ENCODE measurements at regions not wholly inside any gene's neighbourhood (a gene's known extent, or its start where the extent isn't known, plus 50 kb on each side); places are given as distances from the start of the nearest gene placed in this dataset.

GRCh38 chr12:19572920-19573558 is 133.7 kb downstream of the AEBP2 start:
- no peaks in the 10 kb centered on the region for H3K36me3 ChIP-seq (ENCODE audit: insufficient read depth, low read length)

GRCh38 chr12:19573866-19574265 is 134.6 kb downstream of the AEBP2 start:
- peaks cover 16% of the 10 kb centered on the region for H3K4me1 ChIP-seq (ENCODE audit: control insufficient read depth, insufficient read depth, low read length)
- no peaks in the 10 kb centered on the region for H3K9me3 ChIP-seq (replicated peaks; ENCODE audit: low read length)
- no peaks in the 10 kb centered on the region for H3K36me3 ChIP-seq (ENCODE audit: insufficient read depth, low read length)
- no peak overlapping the region for H3K4me2 ChIP-seq (ENCODE audit: low read length)
- H3K4me3 ChIP-seq (ENCODE audit: low read length): no peak overlapping the region
- H3K27me3 ChIP-seq (ENCODE audit: control insufficient read depth, insufficient read depth, low read length): no peaks in the 10 kb centered on the region
- no peak overlapping the region for H3K9ac ChIP-seq (ENCODE audit: low read depth, low read length)

More at GRCh38 chr12:19572920-19573558, 133.7 kb downstream of the AEBP2 start:
- Histone ChIP-seq H3K9ac (ENCODE audit: low read depth, low read length) (no peak overlapping the region), H3K9me3 (replicated peaks; ENCODE audit: low read length) (no peaks in the 10 kb centered on the region), H3K4me2 (ENCODE audit: low read length) (no peak overlapping the region), H3K4me3 (ENCODE audit: low read length) (no peak overlapping the region), H3K4me1 (ENCODE audit: control insufficient read depth, insufficient read depth, low read length) (peaks cover 16% of the 10 kb centered on the region), H3K27me3 (ENCODE audit: control insufficient read depth, insufficient read depth, low read length) (no peaks in the 10 kb centered on the region)

GRCh38 chr12:19574601-19575000 is 135.3 kb downstream of the AEBP2 start:
- H3K4me1 ChIP-seq (ENCODE audit: control insufficient read depth, insufficient read depth, low read length): peaks cover 16% of the 10 kb centered on the region

GRCh38 chr12:19575337-19576243 is 136.3 kb downstream of the AEBP2 start:
- H3K4me1 ChIP-seq (ENCODE audit: control insufficient read depth, insufficient read depth, low read length): peaks cover 16% of the 10 kb centered on the region
- no peak overlapping the region for H3K4me3 ChIP-seq (ENCODE audit: low read length)
- H3K9ac ChIP-seq (ENCODE audit: low read depth, low read length): peak overlapping the region; percentile 58
- H3K27me3 ChIP-seq (ENCODE audit: control insufficient read depth, insufficient read depth, low read length): no peaks in the 10 kb centered on the region
- no peaks in the 10 kb centered on the region for H3K9me3 ChIP-seq (replicated peaks; ENCODE audit: low read length)
- H3K4me2 ChIP-seq (ENCODE audit: low read length): peak overlapping the region; percentile 35
- no peaks in the 10 kb centered on the region for H3K36me3 ChIP-seq (ENCODE audit: insufficient read depth, low read length)

More at GRCh38 chr12:19574601-19575000, 135.3 kb downstream of the AEBP2 start:
- no peaks in the 10 kb centered on the region for H3K36me3 ChIP-seq (ENCODE audit: insufficient read depth, low read length)
- H3K4me2 ChIP-seq (ENCODE audit: low read length): no peak overlapping the region
- no peak overlapping the region for H3K4me3 ChIP-seq (ENCODE audit: low read length)
- H3K27me3 ChIP-seq (ENCODE audit: control insufficient read depth, insufficient read depth, low read length): no peaks in the 10 kb centered on the region
- H3K9me3 ChIP-seq (replicated peaks; ENCODE audit: low read length): no peaks in the 10 kb centered on the region
- H3K9ac ChIP-seq (ENCODE audit: low read depth, low read length): peak overlapping the region; percentile 58

- H3K4me3 ChIP-seq (ENCODE audit: low read length): no peak overlapping the region
- H3K9me3 ChIP-seq (replicated peaks; ENCODE audit: low read length): no peaks in the 10 kb centered on the region
- H3K27me3 ChIP-seq (ENCODE audit: control insufficient read depth, insufficient read depth, low read length): no peaks in the 10 kb centered on the region
- H3K4me2 ChIP-seq (ENCODE audit: low read length): no peak overlapping the region
- no peaks in the 10 kb centered on the region for H3K36me3 ChIP-seq (ENCODE audit: insufficient read depth, low read length)
- H3K4me1 ChIP-seq (ENCODE audit: control insufficient read depth, insufficient read depth, low read length): peaks cover 16% of the 10 kb centered on the region
- H3K9ac ChIP-seq (ENCODE audit: low read depth, low read length): no peak overlapping the region
Measured at GRCh38 chr12:19576506-19577280, 137.4 kb downstream of the AEBP2 start.

- no peak overlapping the region for H3K4me2 ChIP-seq (ENCODE audit: low read length)
- H3K4me1 ChIP-seq (ENCODE audit: control insufficient read depth, insufficient read depth, low read length): peaks cover 16% of the 10 kb centered on the region
- H3K36me3 ChIP-seq (ENCODE audit: insufficient read depth, low read length): no peaks in the 10 kb centered on the region
- H3K27me3 ChIP-seq (ENCODE audit: control insufficient read depth, insufficient read depth, low read length): no peaks in the 10 kb centered on the region
- no peak overlapping the region for H3K4me3 ChIP-seq (ENCODE audit: low read length)
- no peak overlapping the region for H3K9ac ChIP-seq (ENCODE audit: low read depth, low read length)
- no peaks in the 10 kb centered on the region for H3K9me3 ChIP-seq (replicated peaks; ENCODE audit: low read length)
Measured at GRCh38 chr12:19577281-19577530, 137.9 kb downstream of the AEBP2 start.

- Histone ChIP-seq H3K4me1 (ENCODE audit: control insufficient read depth, insufficient read depth, low read length) (no peaks in the 10 kb centered on the region), H3K9me3 (replicated peaks; ENCODE audit: low read length) (no peaks in the 10 kb centered on the region), H3K9ac (ENCODE audit: low read depth, low read length) (no peak overlapping the region), H3K27me3 (ENCODE audit: control insufficient read depth, insufficient read depth, low read length) (no peaks in the 10 kb centered on the region), H3K36me3 (ENCODE audit: insufficient read depth, low read length) (no peaks in the 10 kb centered on the region), H3K4me2 (ENCODE audit: low read length) (no peak overlapping the region), H3K4me3 (ENCODE audit: low read length) (no peak overlapping the region)
Measured at GRCh38 chr12:19584732-19585131, 145.4 kb downstream of the AEBP2 start.

- Histone ChIP-seq H3K9ac (ENCODE audit: low read depth, low read length) (no peak overlapping the region), H3K4me3 (ENCODE audit: low read length) (no peak overlapping the region), H3K4me2 (ENCODE audit: low read length) (no peak overlapping the region), H3K36me3 (ENCODE audit: insufficient read depth, low read length) (no peaks in the 10 kb centered on the region), H3K4me1 (ENCODE audit: control insufficient read depth, insufficient read depth, low read length) (no peaks in the 10 kb centered on the region), H3K9me3 (replicated peaks; ENCODE audit: low read length) (no peaks in the 10 kb centered on the region), H3K27me3 (ENCODE audit: control insufficient read depth, insufficient read depth, low read length) (no peaks in the 10 kb centered on the region)
Measured at GRCh38 chr12:19588951-19589350, 149.7 kb downstream of the AEBP2 start.

GRCh38 chr12:19591951-19592350 is 152.7 kb downstream of the AEBP2 start:
- H3K36me3 ChIP-seq (ENCODE audit: insufficient read depth, low read length): no peaks in the 10 kb centered on the region
- no peaks in the 10 kb centered on the region for H3K27me3 ChIP-seq (ENCODE audit: control insufficient read depth, insufficient read depth, low read length)
- no peak overlapping the region for H3K9ac ChIP-seq (ENCODE audit: low read depth, low read length)

GRCh38 chr12:19596434-19597166 is 157.3 kb downstream of the AEBP2 start:
- Histone ChIP-seq H3K4me3 (ENCODE audit: low read length) (no peak overlapping the region), H3K4me2 (ENCODE audit: low read length) (no peak overlapping the region), H3K27me3 (ENCODE audit: control insufficient read depth, insufficient read depth, low read length) (no peaks in the 10 kb centered on the region)

More at GRCh38 chr12:19591951-19592350, 152.7 kb downstream of the AEBP2 start:
- no peak overlapping the region for H3K4me3 ChIP-seq (ENCODE audit: low read length)
- no peak overlapping the region for H3K4me2 ChIP-seq (ENCODE audit: low read length)
- no peaks in the 10 kb centered on the region for H3K9me3 ChIP-seq (replicated peaks; ENCODE audit: low read length)
- H3K4me1 ChIP-seq (ENCODE audit: control insufficient read depth, insufficient read depth, low read length): no peaks in the 10 kb centered on the region

More at GRCh38 chr12:19596434-19597166, 157.3 kb downstream of the AEBP2 start:
- no peaks in the 10 kb centered on the region for H3K4me1 ChIP-seq (ENCODE audit: control insufficient read depth, insufficient read depth, low read length)
- no peaks in the 10 kb centered on the region for H3K36me3 ChIP-seq (ENCODE audit: insufficient read depth, low read length)
- H3K9ac ChIP-seq (ENCODE audit: low read depth, low read length): no peak overlapping the region
- H3K9me3 ChIP-seq (replicated peaks; ENCODE audit: low read length): no peaks in the 10 kb centered on the region

Measured in skeletal muscle satellite cell (primary cell).